CD4-positive, alpha-beta T cell (primary cell): ENCODE measurements at regions not wholly inside any gene's neighbourhood (a gene's known extent, or its start where the extent isn't known, plus 50 kb on each side); places are given as distances from the start of the nearest gene placed in this dataset.

ENCODE experiments used
- ATAC-seq: fragments of 200-7000 bp; cut with Tn5 transposase; one replicate; pipeline ENCODE4 v1.10.0; 2022; ENCODE audit warnings: mild to moderate bottlenecking; ENCODE audit not compliant: poor library complexity
- CTCF ChIA-PET: fragments of 350-600 bp; sonication (Branson Sonifier 250); formaldehyde crosslinking; loops from one replicate; lab custom pipeline; 2021; ENCODE audit warnings: antibody characterized with exemption, inconsistent platforms; lab: Charles Lee
- POLR2A ChIA-PET: fragments of 350-600 bp; sonication (Branson Sonifier 250); formaldehyde crosslinking; loops from one replicate; lab custom pipeline; 2021; ENCODE audit warnings: antibody characterized with exemption, inconsistent platforms; lab: Charles Lee
- DNase-seq, 14 experiments: peaks; one replicate each; pipeline ENCODE4 v3.0.0-alpha.2; 2013 to 2020; ENCODE audit warnings: mixed read lengths in 2 of 14
- H3K27ac ChIP-seq, 2 donors: one replicate each; pipeline versions ENCODE4 v1.5.1 to v1.7.0; 2013; ENCODE audit warnings: low read length in 2 of 2, low read depth in 1 of 2, mild to moderate bottlenecking in 1 of 2
- H3K27me3 ChIP-seq, 2 experiments: 1 replicate in 1 of 2; 2 replicates in 1 of 2; pipeline versions ENCODE4 v1.6.1 to v1.7.0; 2013; ENCODE audit warnings: low read length in 2 of 2, control low read depth in 1 of 2, mild to moderate bottlenecking in 1 of 2, moderate library complexity in 1 of 2; ENCODE audit not compliant: insufficient read depth in 2 of 2, control insufficient read depth in 1 of 2
- H3K36me3 ChIP-seq: one replicate; pipeline ENCODE4 v1.6.1; 2013; ENCODE audit warnings: low read length, control low read depth; ENCODE audit not compliant: insufficient read depth
- H3K4me1 ChIP-seq: one replicate; pipeline ENCODE4 v1.6.1; 2013; ENCODE audit warnings: low read length, control low read depth; ENCODE audit not compliant: insufficient read depth
- H3K4me3 ChIP-seq: one replicate; pipeline ENCODE4 v1.5.1; 2013; ENCODE audit warnings: mild to moderate bottlenecking, low read length, moderate library complexity
- H3K9me3 ChIP-seq, 2 experiments: 1 replicate in 1 of 2; 2 replicates in 1 of 2; pipeline versions ENCODE4 v1.6.1 to v1.7.0; 2013; ENCODE audit warnings: low read length in 2 of 2, mild to moderate bottlenecking in 2 of 2, control low read depth in 1 of 2, moderate library complexity in 1 of 2; ENCODE audit not compliant: control insufficient read depth in 1 of 2, insufficient read depth in 1 of 2
- H3K27ac Mint-ChIP-seq: one replicate; pipeline ENCODE4 v1.8.0; 2020; ENCODE audit warnings: mixed read lengths
- H3K27me3 Mint-ChIP-seq: one replicate; pipeline ENCODE4 v1.8.0; 2021; ENCODE audit warnings: mixed read lengths
- H3K36me3 Mint-ChIP-seq: one replicate; pipeline ENCODE4 v1.8.0; 2021; ENCODE audit warnings: low read depth, mixed read lengths
- H3K4me1 Mint-ChIP-seq: one replicate; pipeline ENCODE4 v1.8.0; 2021; ENCODE audit warnings: low read depth, mixed read lengths
- H3K4me3 Mint-ChIP-seq: one replicate; pipeline ENCODE4 v1.8.0; 2020; ENCODE audit warnings: mild to moderate bottlenecking, mixed read lengths
- H3K9me3 Mint-ChIP-seq: one replicate; pipeline ENCODE4 v1.8.0; 2020; ENCODE audit warnings: mixed read lengths
- CTCF ChIP-seq: fragments of 200-600 bp; IDR thresholded peaks from one replicate; pipeline ENCODE4 v1.8.0; 2022; ENCODE audit warnings: antibody characterized with exemption, mild to moderate bottlenecking
- intact Hi-C, 2 experiments: fragments of 100-400 bp; cut with DNase I in 1 of 2; cut with micrococcal nuclease in 1 of 2; formaldehyde crosslinking; loops; one replicate each; pipeline versions ENCODE4 v1.15.1 to v1.9.0; 2023 to 2025; cut with DNase I, micrococcal nuclease

- DNase-seq (no peak), ATAC-seq (no peak)
- no peak overlapping the region for H3K27ac Mint-ChIP-seq
- no peaks in the 10 kb centered on the region for H3K4me1 Mint-ChIP-seq
- POLR2A ChIA-PET, result no interaction called here
- peaks cover 0 to 4% of the 10 kb centered on the region in 2 experiments for H3K9me3 ChIP-seq
- no peak overlapping the region for H3K27ac ChIP-seq
- H3K36me3 Mint-ChIP-seq, result no peaks in the 10 kb centered on the region
- no peaks in the 10 kb centered on the region for H3K9me3 Mint-ChIP-seq
- no peaks in the 10 kb centered on the region for H3K36me3 ChIP-seq
- H3K4me3 Mint-ChIP-seq, result no peak overlapping the region
- CTCF ChIA-PET, result no interaction called here
- H3K4me1 ChIP-seq, result no peaks in the 10 kb centered on the region
- TF ChIP-seq CTCF, result no peak
- H3K27me3 Mint-ChIP-seq, result no peaks in the 10 kb centered on the region
- intact Hi-C loops, result no loop called here
- no peaks in the 10 kb centered on the region for H3K27me3 ChIP-seq
- no peak overlapping the region for H3K4me3 ChIP-seq
These were observed 122.2 kb upstream of the TFAP2D start for GRCh38 chr6:50591135-50591534.

- no peak for TF ChIP-seq CTCF
These were observed 113.0 kb upstream of the TFAP2D start for GRCh38 chr6:50600280-50600679.

GRCh38 chr6:50602292-50602691 is 111.0 kb upstream of the TFAP2D start:
- peak in 2 of 14 experiments; percentile 4 to 18 for DNase-seq
- CTCF ChIA-PET, result interaction anchor here (1.1 kb wide), 1 partner anchor 9 kb away, joined by 3 read pairs; no protein-coding TSS in a partner anchor
- Histone ChIP-seq H3K27ac (no peak overlapping the region), H3K27me3 (no peaks in the 10 kb centered on the region), H3K9me3 (no peaks in the 10 kb centered on the region), H3K36me3 (no peaks in the 10 kb centered on the region), H3K4me1 (no peaks in the 10 kb centered on the region), H3K4me3 (no peak overlapping the region)
- intact Hi-C loops, result no loop called here
- Mint-ChIP-seq H3K9me3 (no peaks in the 10 kb centered on the region), H3K4me1 (no peaks in the 10 kb centered on the region), H3K27ac (no peak overlapping the region), H3K36me3 (no peaks in the 10 kb centered on the region), H3K4me3 (no peak overlapping the region), H3K27me3 (no peaks in the 10 kb centered on the region)
- TF ChIP-seq CTCF, result peak; percentile 67
- no peak for ATAC-seq
- POLR2A ChIA-PET, result no interaction called here

More at GRCh38 chr6:50600280-50600679, 113.0 kb upstream of the TFAP2D start:
- Histone ChIP-seq H3K36me3 (no peaks in the 10 kb centered on the region), H3K4me3 (no peak overlapping the region), H3K27ac (no peak overlapping the region), H3K9me3 (no peaks in the 10 kb centered on the region), H3K4me1 (no peaks in the 10 kb centered on the region), H3K27me3 (no peaks in the 10 kb centered on the region)
- no peak for DNase-seq
- ChIA-PET POLR2A (no interaction called here), CTCF (no interaction called here)
- no peaks in the 10 kb centered on the region for H3K4me1 Mint-ChIP-seq
- no peaks in the 10 kb centered on the region for H3K9me3 Mint-ChIP-seq
- no peak overlapping the region for H3K4me3 Mint-ChIP-seq
- no peaks in the 10 kb centered on the region for H3K36me3 Mint-ChIP-seq
- no peaks in the 10 kb centered on the region for H3K27me3 Mint-ChIP-seq
- no peak overlapping the region for H3K27ac Mint-ChIP-seq
- no peak for ATAC-seq
- intact Hi-C loops, result no loop called here
